ENCODE measurements at regions not wholly inside any gene's neighbourhood (a gene's known extent, or its start where the extent isn't known, plus 50 kb on each side); places are given as distances from the start of the nearest gene placed in this dataset.
"Not testable (repeated sequence)": the region's sequence is repeated elsewhere in the genome, so short reads cannot be mapped to it uniquely, and the experiment has no call there.

GRCh38 chr15:20211508-20211907 is 330.1 kb downstream of the GOLGA6L6 start:
- H3K4me3 ChIP-seq, H3K27ac ChIP-seq: not testable (repeated sequence)

- H3K27ac ChIP-seq, H3K4me3 ChIP-seq: not testable (repeated sequence)
Observed at GRCh38 chr15:20209973-20210372, 331.6 kb downstream of the GOLGA6L6 start.

- H3K27ac ChIP-seq = not testable (repeated sequence)
Observed at GRCh38 chr15:20207607-20208006, 334.0 kb downstream of the GOLGA6L6 start.

DNA sequence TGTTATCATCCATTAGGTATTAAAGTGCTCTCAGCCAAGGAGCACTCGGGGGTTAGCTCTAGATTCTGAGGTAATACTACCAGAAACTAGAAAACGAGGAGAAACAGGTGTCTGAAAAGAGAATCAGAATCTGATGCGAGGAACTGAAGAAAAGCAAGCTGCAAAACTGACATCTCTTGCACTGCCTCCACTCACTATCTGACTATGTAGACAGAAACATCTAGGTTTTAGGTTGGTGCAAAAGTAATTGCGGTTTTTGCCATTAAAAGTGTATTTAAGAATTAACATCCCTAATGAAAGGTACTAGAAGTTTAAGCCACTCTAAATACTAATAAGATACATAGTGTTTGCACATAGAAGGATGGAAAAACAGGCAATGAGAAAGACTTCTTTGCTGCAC is 334.4 kb downstream of the GOLGA6L6 start:
- H3K27ac ChIP-seq, H3K4me3 ChIP-seq: not testable (repeated sequence)

More at GRCh38 chr15:20207607-20208006, 334.0 kb downstream of the GOLGA6L6 start:
- not testable (repeated sequence) for H3K4me3 ChIP-seq

- not testable (repeated sequence) for H3K4me3 ChIP-seq, H3K27ac ChIP-seq
Observed at GRCh38 chr15:20204177-20204866, 337.3 kb downstream of the GOLGA6L6 start.

GRCh38 chr15:20203649-20204150 is 337.9 kb downstream of the GOLGA6L6 start:
- not testable (repeated sequence) for H3K27ac ChIP-seq, H3K4me3 ChIP-seq

DNA sequence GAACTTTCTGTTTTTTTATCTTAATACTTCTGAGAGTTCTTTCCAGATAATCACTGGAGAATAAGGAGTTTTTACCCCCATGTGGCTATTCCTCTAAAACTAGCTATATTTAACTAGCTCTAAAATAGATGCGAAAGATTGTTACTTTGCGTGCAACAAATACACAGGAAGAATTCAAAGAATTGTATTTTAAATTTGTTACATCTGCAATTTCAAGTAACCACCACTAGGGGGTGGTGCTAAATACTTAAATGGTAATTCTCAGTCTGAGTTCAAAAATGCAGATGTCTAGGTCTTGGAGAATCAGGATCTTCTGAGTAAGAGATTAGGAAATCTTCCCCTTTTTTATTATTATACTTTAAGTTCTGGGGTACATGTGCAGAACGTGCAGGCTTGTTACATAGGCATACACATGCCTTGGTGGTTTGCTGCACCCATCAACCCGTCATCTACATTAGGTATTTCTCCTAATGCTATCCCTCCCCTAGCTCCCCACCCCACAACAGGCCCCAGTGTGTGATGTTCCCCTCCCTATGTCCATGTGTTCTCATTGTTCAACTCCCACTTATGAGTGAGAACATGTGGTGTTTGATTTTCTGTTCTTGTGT is 346.9 kb downstream of the GOLGA6L6 start:
- H3K27ac ChIP-seq, H3K4me3 ChIP-seq: not testable (repeated sequence)

- not testable (repeated sequence) for H3K27ac ChIP-seq, H3K4me3 ChIP-seq
Observed at GRCh38 chr15:20192982-20193929, 348.3 kb downstream of the GOLGA6L6 start.

GRCh38 chr15:20191508-20192125 is 350.0 kb downstream of the GOLGA6L6 start:
- H3K4me3 ChIP-seq, H3K27ac ChIP-seq: not testable (repeated sequence)

DNA sequence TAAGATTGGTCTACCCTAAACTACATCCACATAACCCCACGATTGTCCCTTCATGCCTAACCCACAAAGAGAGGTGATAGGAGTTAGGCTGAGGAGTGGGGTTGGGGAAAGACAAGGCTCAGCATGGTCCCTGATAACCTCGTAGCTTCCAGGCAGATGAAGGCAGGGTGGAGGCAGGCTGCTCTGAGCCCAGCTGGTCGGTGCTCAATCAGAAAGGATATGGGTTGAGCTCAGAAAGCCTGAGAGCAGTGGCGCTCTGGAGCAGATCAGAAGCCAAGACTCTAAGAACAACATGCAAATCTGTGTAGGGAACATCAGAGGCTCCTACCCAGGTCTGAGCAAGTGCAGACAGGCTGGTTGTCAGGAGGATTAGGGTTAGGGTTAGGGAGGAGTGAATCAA is 353.0 kb downstream of the GOLGA6L6 start:
- H3K4me3 ChIP-seq, H3K27ac ChIP-seq: not testable (repeated sequence)

DNA sequence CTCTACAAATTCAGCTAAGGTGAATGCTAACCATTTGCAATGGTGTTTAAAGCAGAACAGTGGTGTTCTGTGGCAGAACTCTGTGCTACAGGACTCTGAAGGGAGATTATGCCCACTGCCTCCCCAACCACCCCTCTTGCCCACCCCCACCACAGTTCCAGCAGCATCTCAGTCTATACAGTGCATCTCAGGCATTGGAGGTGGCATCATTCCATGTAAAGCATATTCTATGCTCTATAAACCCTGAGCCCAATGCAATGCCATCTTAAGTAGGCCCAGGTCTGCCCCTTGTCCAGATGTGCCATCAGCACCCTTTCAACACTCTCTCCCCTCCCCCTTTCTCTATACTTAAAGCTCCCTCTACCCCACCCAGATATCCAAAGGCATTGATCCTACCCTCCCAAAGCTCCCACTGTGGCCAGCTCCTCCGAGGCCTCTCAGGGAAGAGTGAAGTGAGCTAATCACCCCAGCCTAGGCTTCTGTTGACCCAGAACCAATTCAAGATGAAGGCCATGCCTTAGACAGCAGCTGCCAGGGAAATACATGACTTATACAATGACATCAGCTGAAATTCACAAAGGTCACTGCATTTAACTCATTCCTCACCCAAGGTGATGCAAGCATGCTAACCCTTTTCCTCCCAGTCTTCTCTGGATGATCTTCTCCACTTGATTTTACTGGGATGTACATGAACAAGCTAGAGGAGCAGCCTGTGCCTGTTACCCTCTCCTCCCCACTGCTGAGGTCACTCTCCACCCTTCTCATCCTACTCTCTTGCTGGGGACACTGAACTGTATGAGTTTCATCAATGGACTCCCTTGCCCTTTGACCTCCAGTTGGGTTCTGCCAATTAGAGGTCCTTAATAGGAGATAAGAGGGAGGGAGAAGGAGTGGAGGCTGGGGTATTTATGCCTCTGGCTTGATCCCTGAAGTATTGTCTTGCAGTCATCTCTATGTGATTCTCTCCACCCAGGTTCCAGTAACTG is 353.9 kb downstream of the GOLGA6L6 start:
- not testable (repeated sequence) for H3K4me3 ChIP-seq, H3K27ac ChIP-seq

DNA sequence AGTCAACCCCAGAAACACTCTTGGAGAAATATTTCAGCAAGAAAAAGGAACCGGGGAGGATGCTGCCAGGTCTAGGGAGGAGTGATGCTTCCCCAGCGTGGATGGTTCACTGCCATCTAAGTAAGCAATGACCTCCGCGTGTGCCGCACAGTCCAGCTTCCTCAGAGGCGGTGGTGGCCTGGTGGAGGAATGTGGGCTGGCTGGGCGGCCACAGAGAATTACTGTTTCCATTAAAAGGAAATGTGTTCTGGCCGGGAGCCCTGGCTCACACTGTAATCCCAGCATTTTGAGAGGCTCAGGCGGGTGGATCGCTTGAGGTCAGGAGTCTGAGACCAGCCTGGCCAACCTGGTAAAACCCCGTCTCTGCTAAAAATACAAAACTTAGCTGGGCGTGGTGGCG is 356.7 kb downstream of the GOLGA6L6 start:
- not testable (repeated sequence) for H3K4me3 ChIP-seq, H3K27ac ChIP-seq

DNA sequence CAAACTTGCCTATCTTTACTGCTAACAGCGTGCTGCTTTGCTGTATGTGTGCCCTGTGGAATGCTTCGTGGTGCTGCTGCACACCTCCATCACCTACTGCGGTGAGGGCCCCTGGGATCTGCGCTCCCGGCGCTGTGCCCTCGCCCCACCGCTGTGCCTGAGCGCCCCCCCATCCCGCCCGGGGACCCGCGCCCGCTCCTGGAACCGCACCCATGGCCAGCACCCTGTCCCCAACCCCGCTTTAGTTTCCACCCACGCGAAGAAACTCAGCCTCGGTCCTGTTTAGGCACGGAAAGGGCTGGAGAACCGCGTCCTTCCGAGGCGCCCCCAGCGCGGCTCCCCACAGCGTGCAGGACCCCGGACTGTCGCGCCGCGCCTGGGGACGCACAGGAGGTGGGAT is 373.4 kb downstream of the GOLGA6L6 start:
- H3K4me3 ChIP-seq, H3K27ac ChIP-seq: not testable (repeated sequence)

DNA sequence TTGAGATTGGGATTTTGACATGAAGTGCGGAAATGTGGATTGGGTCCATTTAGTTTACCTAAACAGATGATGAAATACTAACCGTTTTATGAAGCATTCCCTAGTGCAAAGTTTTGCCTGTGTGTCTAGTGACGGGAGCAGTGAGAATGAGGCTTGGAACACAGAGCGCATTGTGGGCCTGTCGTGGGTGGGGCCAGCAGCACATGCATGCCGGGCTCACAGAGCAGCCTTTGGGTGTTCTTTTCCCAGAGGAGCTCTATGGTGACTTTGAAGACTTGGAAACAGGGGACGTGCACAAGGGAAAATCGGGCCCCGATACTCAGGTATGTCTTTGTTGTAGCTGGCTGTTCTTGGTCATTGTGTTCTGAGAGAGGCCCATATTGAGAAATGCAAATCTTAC is 388.1 kb downstream of the GOLGA6L6 start:
- H3K4me3 ChIP-seq = not testable (repeated sequence)

DNA sequence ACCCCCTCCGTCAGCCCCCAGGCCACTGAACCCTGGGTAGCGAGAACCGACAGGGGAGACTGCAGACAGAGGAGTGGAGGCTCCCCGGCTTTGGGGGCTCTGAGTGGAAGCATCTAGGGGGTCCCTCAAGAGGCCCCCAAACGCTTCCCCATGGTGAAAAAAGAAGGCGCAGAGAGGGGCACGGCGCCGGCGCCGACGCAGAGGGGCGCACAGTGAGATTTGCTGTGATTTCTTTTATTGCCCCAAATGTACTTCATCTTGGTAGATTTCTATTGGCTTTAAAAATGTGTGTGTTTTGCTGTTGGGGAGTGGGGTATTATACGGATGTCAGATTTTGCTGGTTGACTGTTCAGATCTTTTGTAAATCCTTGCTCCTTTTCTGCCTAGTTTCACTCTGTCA is 392.9 kb downstream of the GOLGA6L6 start:
- not testable (repeated sequence) for H3K27ac ChIP-seq, H3K4me3 ChIP-seq

More for the DNA sequence above, 388.1 kb downstream of the GOLGA6L6 start:
- H3K27ac ChIP-seq = not testable (repeated sequence)

DNA sequence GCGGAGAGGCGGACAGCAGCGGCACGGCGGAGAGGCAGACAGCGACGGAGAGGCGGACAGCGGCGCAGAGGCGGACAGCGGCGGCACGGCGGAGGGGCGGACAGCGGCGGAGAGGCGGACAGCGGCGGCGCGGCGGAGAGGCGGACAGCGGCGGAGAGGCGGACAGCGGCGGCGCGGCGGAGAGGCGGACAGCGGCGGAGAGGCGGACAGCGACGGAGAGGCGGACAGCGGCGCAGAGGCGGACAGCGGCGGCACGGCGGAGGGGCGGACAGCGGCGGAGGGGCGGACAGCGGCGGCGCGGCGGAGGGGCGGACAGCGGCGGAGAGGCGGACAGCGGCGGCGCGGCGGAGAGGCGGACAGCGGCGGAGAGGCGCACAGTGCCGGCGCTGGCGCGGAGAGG is 393.6 kb downstream of the GOLGA6L6 start:
- H3K27ac ChIP-seq, H3K4me3 ChIP-seq: not testable (repeated sequence)

- not testable (repeated sequence) for H3K27ac ChIP-seq, H3K4me3 ChIP-seq
Observed at GRCh38 chr15:20144333-20145036, 397.1 kb downstream of the GOLGA6L6 start.

DNA sequence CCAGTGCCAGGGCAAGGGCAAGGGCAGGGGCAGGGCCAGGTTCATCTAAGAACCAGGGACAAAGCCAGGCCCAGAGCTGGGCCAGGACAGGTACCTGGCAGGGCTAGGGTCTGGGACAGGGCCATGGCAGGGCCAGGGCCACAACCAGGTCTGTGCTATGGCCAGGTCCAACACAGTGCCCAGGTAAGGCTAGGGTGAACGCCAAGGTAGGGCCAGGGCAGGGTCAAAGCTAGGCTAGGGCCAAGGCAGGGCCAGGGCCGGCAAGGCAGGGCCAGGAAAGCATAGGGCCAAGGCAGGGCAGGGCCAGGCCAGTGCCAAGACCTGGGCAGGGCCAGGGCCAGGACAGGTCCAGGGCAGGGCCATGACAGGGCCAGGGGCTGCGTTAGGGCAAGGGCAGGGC is 398.7 kb downstream of the GOLGA6L6 start:
- not testable (repeated sequence) for H3K4me3 ChIP-seq, H3K27ac ChIP-seq
